Omental fat pad (tissue), 3 donors: ENCODE measurements at regions not wholly inside any gene's neighbourhood (a gene's known extent, or its start where the extent isn't known, plus 50 kb on each side); places are given as distances from the start of the nearest gene placed in this dataset.

Source experiments
- ATAC-seq: fragments of 150-250 bp; one replicate; pipeline ENCODE4 v1.9.1; 2016; ENCODE audit warnings: mild to moderate bottlenecking, moderate library complexity; ENCODE audit not compliant: low FRiP score
- DNase-seq: peaks from one replicate; pipeline ENCODE4 v3.0.0-alpha.2; 2019; ENCODE audit warnings: low spot score
- CTCF ChIP-seq, 3 donors: fragments of 450-650 bp; IDR thresholded peaks; one replicate each; pipeline ENCODE4 v1.5.1; 2016 to 2017; ENCODE audit warnings: antibody characterized with exemption in 3 of 3, mild to moderate bottlenecking in 3 of 3, moderate library complexity in 2 of 3

- DNase-seq: no peak
- no peak for ATAC-seq
- TF ChIP-seq CTCF (IDR thresholded peaks at IDR 0.05): no peak
Measured at GRCh38 chr1:230009611-230010313, 57.3 kb upstream of the GALNT2 start.

GRCh38 chr1:230010603-230011332, 56.3 kb upstream of the GALNT2 start:
- no peak for TF ChIP-seq CTCF (IDR thresholded peaks at IDR 0.05)

GRCh38 chr1:230011333-230012092, 55.5 kb upstream of the GALNT2 start:
- ATAC-seq (no peak), DNase-seq (no peak)
- TF ChIP-seq CTCF (IDR thresholded peaks at IDR 0.05): no peak

More at GRCh38 chr1:230010603-230011332, 56.3 kb upstream of the GALNT2 start:
- peak; percentile 39 for ATAC-seq
- no peak for DNase-seq

GRCh38 chr1:230012093-230012393, 55.0 kb upstream of the GALNT2 start:
- no peak for TF ChIP-seq CTCF (IDR thresholded peaks at IDR 0.05)
- ATAC-seq: no peak
- DNase-seq: no peak

GRCh38 chr1:230012741-230013140, 54.3 kb upstream of the GALNT2 start:
- TF ChIP-seq CTCF (IDR thresholded peaks at IDR 0.05): no peak
- DNase-seq (no peak), ATAC-seq (no peak)

GRCh38 chr1:230016159-230016558, 50.9 kb upstream of the GALNT2 start:
- no peak for TF ChIP-seq CTCF (IDR thresholded peaks at IDR 0.05)
- no peak for ATAC-seq
- no peak for DNase-seq
